Urinary bladder (tissue), 3 donors: ENCODE measurements at regions not wholly inside any gene's neighbourhood (a gene's known extent, or its start where the extent isn't known, plus 50 kb on each side); places are given as distances from the start of the nearest gene placed in this dataset.
"Not testable (repeated sequence)": the region's sequence is repeated elsewhere in the genome, so short reads cannot be mapped to it uniquely, and the experiment has no call there.

ENCODE experiments used
- DNase-seq: peaks from one replicate; pipeline ENCODE4 v3.0.0-alpha.2; 2015; ENCODE audit errors: extremely low spot score
- H3K27ac ChIP-seq: one replicate; pipeline ENCODE4 v1.5.1; 2013; ENCODE audit warnings: low read depth, mild to moderate bottlenecking, moderate library complexity
- H3K36me3 ChIP-seq: one replicate; pipeline ENCODE4 v1.6.1; 2013; ENCODE audit warnings: mild to moderate bottlenecking, moderate library complexity; ENCODE audit not compliant: insufficient read depth
- H3K4me1 ChIP-seq: one replicate; pipeline ENCODE4 v1.6.1; 2013; ENCODE audit warnings: mild to moderate bottlenecking, moderate library complexity; ENCODE audit not compliant: insufficient read depth
- H3K4me3 ChIP-seq: one replicate; pipeline ENCODE4 v1.5.1; 2013; ENCODE audit warnings: low read depth, low read length
- WGBS: extraction: QIAGEN DNeasy Blood & Tissue Kit; methylation state at CpG from one replicate; pipeline ENCODE4 v1.1.7; 2013; 5-methylcytosine and 5-hydroxymethylcytosine counted together
- donor health status: healthy with polysubstance abuse.
- donor health status: healthy.

GRCh38 chr7:53191191-53191695 is 155.8 kb downstream of the POM121L12 start:
- 24% methylated on average over 3 of the region's 3 CpGs for WGBS
- Histone ChIP-seq H3K27ac (no peak overlapping the region), H3K4me1 (no peaks in the 10 kb centered on the region), H3K36me3 (no peaks in the 10 kb centered on the region), H3K4me3 (no peak overlapping the region)
- DNase-seq, result no peak

DNA sequence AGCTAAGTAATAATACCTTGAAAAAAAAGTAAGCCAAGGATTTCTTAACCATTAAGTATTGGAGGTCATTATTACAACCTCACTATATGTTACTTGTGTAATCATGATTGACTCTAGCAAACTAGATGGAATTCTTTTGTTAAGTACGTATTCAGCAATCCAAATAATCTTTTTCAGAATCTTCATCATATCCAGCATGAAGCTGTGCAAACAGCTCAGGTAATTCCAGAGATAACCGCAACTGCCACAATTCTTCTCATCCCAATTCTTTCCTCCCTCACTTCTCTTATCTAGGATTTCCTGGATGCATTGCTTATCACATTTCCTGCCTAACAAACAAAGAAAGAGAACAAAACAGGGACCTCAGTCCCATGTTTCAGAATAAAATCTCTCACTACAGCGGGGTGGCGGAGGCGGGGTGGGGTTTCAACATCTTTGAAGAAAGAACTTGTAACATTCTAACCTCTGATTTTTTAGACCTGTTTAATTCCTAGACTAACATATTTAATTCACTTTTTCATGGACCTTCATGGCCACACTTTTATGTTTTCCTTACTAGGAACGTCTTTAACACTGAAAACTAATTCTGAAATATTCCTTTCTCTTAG is 156.5 kb downstream of the POM121L12 start:
- 81% methylated on average over 6 of the region's 6 CpGs for WGBS
- Histone ChIP-seq H3K4me1 (no peaks in the 10 kb centered on the region), H3K36me3 (no peaks in the 10 kb centered on the region), H3K4me3 (no peak overlapping the region), H3K27ac (no peak overlapping the region)
- DNase-seq, result no peak

GRCh38 chr7:53205006-53205405 is 169.6 kb downstream of the POM121L12 start:
- no peak overlapping the region for H3K4me3 ChIP-seq
- no peaks in the 10 kb centered on the region for H3K36me3 ChIP-seq
- WGBS, result 75% methylated on average over 3 of the region's 3 CpGs
- no peak for DNase-seq
- H3K4me1 ChIP-seq, result no peaks in the 10 kb centered on the region
- H3K27ac ChIP-seq, result no peak overlapping the region

DNA sequence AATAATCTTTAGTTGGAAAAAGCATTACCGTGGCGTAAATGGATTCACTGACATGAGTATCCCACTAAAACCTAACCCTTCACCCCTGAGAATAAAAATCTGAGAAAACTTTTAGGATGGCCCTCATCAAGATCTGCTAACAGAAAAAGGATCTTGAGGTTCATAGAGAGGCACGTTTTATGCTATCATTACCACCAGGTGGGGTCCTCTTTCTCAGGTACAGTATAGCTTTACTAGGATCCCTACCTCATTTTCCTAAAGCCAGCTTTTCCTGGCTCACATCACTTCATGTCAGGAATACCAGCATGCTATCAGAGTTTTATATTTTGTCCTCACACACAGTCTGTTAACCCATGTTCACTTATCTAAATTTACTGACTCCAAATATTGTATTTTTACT is 173.7 kb downstream of the POM121L12 start:
- WGBS, result 80% methylated on average over 3 of the region's 3 CpGs
- no peak overlapping the region for H3K27ac ChIP-seq
- H3K36me3 ChIP-seq, result no peaks in the 10 kb centered on the region
- DNase-seq, result no peak
- no peak overlapping the region for H3K4me3 ChIP-seq
- H3K4me1 ChIP-seq, result no peaks in the 10 kb centered on the region

GRCh38 chr7:53214463-53214862 is 179.0 kb downstream of the POM121L12 start:
- H3K36me3 ChIP-seq, result no peaks in the 10 kb centered on the region
- no peak for DNase-seq
- 91% methylated on average over 1 of the region's 1 CpG for WGBS

DNA sequence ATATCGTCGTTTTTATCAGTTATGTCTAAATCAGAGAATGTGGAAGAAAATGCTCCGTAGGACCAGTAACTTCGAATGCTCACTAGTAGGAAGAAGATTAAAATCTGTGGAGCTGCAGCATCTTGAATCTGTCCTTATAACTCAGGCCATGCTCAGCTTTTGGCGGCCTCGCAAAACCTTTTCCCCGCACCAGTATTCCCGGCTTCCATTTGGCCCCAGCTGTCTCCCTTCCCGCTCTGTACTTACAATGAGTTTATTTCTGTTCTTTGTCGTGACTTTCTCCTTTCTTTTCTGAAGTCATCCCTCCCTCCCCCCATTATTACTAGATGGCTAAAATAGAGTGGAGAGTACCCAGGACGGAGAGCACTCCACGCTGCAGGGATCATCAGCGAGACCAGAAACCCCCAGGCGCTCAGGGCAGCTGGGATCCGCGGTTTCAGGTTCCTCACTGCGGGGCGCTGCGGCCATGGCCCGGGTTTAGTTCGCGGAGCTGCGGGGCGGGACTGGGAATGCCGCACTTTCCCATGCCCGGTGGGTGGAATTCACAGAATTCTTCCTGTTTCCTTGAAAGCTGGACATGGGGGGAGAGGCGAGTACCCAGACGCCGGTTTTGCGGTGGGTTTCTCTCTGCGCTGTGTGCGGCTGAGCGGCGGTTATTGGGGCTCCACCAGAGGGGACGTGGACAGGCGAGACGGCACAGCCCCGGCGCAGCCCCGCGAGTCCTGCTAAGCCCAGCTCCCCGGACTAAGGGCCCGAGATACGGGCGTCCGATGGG is 183.5 kb downstream of the POM121L12 start:
- peak; percentile 15 for DNase-seq
- Histone ChIP-seq H3K36me3 (no peaks in the 10 kb centered on the region), H3K27ac (no peak overlapping the region), H3K4me1 (no peaks in the 10 kb centered on the region), H3K4me3 (peak overlapping the region; percentile 34)
- WGBS, result 5% methylated on average over 46 of the region's 46 CpGs

More at GRCh38 chr7:53214463-53214862, 179.0 kb downstream of the POM121L12 start:
- Histone ChIP-seq H3K4me3 (no peak overlapping the region), H3K27ac (no peak overlapping the region), H3K4me1 (no peaks in the 10 kb centered on the region)

DNA sequence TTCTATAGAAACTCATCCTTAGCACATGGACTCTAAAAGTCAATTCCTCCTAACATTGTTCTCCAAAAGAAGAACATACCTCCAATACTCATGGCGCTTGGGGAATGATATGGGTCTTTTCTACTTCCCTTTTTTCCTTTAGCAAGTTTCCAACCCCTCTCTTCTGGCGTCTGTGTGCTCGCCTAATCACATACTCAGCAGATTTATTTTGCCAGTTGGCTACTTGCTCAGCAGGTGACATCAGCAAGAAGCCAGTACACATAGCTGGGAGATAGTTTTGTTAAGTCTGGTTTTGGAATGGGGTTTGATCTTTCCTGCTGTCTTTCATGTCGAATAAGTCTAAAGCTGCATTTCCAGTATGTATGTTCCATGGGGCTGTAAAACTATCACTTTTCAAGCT is 193.8 kb downstream of the POM121L12 start:
- WGBS, result 74% methylated on average over 4 of the region's 4 CpGs
- H3K4me3 ChIP-seq, result no peak overlapping the region
- H3K27ac ChIP-seq, result no peak overlapping the region
- no peak for DNase-seq
- no peaks in the 10 kb centered on the region for H3K36me3 ChIP-seq
- no peaks in the 10 kb centered on the region for H3K4me1 ChIP-seq

- WGBS, result 40% methylated on average over 4 of the region's 4 CpGs
- Histone ChIP-seq H3K4me1 (no peaks in the 10 kb centered on the region), H3K27ac (no peak overlapping the region), H3K36me3 (no peaks in the 10 kb centered on the region), H3K4me3 (no peak overlapping the region)
- DNase-seq, result no peak
These were observed 202.0 kb downstream of the POM121L12 start for GRCh38 chr7:53237344-53237913.

DNA sequence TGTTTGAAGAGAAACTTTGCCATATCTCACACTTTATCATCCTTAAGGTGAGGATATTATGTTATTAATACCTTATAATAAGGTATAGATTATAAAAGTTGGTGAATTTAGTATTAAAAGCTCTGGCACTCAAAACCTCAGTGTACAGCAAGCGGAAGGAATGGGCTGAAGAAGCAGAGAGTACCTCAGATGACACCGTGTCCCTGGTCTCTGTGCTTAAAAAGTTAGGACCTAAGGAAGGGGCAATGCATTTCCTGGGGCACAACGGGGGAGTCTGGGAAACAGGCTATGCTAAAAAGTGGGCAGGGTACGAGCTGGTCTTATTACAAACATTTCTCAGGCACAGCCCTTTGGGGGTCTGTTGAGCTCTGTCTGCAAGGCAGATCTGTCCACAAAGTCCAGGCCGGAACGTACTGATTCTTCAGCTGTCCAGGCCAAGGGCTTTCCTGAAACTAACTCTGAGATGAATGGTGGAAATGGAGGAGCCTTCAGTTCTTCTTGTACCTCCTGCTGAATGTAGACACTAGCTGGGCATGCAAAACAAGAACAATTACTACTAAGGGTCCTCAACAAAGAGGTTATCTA is 202.7 kb downstream of the POM121L12 start:
- no peak overlapping the region for H3K4me3 ChIP-seq
- no peak overlapping the region for H3K27ac ChIP-seq
- 93% methylated on average over 6 of the region's 6 CpGs for WGBS

GRCh38 chr7:53239151-53239550 is 203.7 kb downstream of the POM121L12 start:
- H3K27ac ChIP-seq, DNase-seq, H3K4me3 ChIP-seq, H3K4me1 ChIP-seq, H3K36me3 ChIP-seq: not testable (repeated sequence)
- WGBS, result 70% methylated on average over 7 of the region's 7 CpGs

More for the DNA sequence above, 202.7 kb downstream of the POM121L12 start:
- DNase-seq, result no peak
- H3K36me3 ChIP-seq, result no peaks in the 10 kb centered on the region
- H3K4me1 ChIP-seq, result no peaks in the 10 kb centered on the region

DNA sequence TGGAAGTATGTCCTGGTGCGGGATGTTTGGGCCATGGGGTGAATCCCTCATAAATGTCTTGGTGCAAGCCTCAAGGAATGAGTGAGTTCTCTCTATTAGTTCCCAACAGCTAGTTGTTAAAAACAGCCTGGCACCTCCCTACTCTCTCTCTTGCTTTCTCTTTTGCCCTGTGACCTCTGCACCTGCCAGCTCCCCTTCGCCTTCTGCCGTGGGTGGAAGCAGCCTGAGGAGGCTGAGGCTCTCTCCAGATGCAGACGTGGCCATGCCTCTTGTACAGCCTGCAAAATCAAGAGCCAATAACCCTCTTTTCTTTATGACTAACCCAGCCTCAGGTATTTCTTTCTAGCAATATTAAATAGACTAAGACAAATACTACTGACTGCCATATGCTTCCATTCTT is 210.3 kb downstream of the POM121L12 start:
- no peak for DNase-seq
- Histone ChIP-seq H3K27ac (no peak overlapping the region), H3K4me1 (no peaks in the 10 kb centered on the region), H3K4me3 (no peak overlapping the region), H3K36me3 (no peaks in the 10 kb centered on the region)
- 77% methylated on average over 4 of the region's 4 CpGs for WGBS

GRCh38 chr7:53246957-53247356 is 211.5 kb downstream of the POM121L12 start:
- WGBS, result 39% methylated on average over 1 of the region's 1 CpG
- Histone ChIP-seq H3K4me3 (no peak overlapping the region), H3K36me3 (no peaks in the 10 kb centered on the region), H3K27ac (no peak overlapping the region), H3K4me1 (no peaks in the 10 kb centered on the region)
- no peak for DNase-seq

- DNase-seq, result no peak
- WGBS, result 91% methylated on average over 1 of the region's 1 CpG
- H3K27ac ChIP-seq, result no peak overlapping the region
- H3K4me1 ChIP-seq, result no peaks in the 10 kb centered on the region
- H3K4me3 ChIP-seq, result no peak overlapping the region
- no peaks in the 10 kb centered on the region for H3K36me3 ChIP-seq
These were observed 217.1 kb downstream of the POM121L12 start for GRCh38 chr7:53252539-53252938.

DNA sequence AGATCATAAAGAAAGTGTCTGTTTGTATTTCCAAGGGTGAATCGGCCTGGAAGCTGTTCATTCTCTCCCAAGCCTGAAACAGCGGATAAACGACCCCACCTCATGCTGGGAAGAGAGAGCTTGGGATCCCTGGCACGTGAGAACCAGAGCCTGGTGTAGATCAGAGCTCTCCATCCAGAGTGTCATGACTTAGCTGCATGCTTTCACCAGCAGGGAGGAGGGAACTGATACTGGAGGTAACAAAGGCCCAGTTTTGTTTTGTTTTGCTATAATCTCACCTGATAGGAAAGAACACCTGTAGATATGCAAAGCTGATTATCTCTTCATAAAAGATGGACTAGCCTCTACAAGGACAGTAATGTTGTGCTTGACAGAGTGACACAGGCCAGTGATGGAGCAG is 236.6 kb downstream of the POM121L12 start:
- no peak for DNase-seq
- H3K4me3 ChIP-seq, result no peak overlapping the region
- no peaks in the 10 kb centered on the region for H3K36me3 ChIP-seq
- 28% methylated on average over 4 of the region's 4 CpGs for WGBS
- H3K27ac ChIP-seq, result no peak overlapping the region
- H3K4me1 ChIP-seq, result no peaks in the 10 kb centered on the region
